Cardiac muscle cell (in vitro differentiated cells and primary cell): ENCODE measurements at regions not wholly inside any gene's neighbourhood (a gene's known extent, or its start where the extent isn't known, plus 50 kb on each side); places are given as distances from the start of the nearest gene placed in this dataset.

Experiments used
- DNase-seq, 2 donors: peaks; one replicate each; pipeline versions ENCODE4 v3.0.0 to v3.0.0-alpha.2; 2010 to 2017; ENCODE audit warnings: low read depth in 1 of 2, low spot score in 1 of 2
- H3K27ac ChIP-seq: fragments of 200-600 bp; sonication (generic); 2 replicates; pipeline ENCODE4 v1.5.1; 2016
- H3K27me3 ChIP-seq: fragments of 200-600 bp; sonication (generic); 2 replicates; pipeline ENCODE4 v1.6.0; 2016; ENCODE audit warnings: control low read depth
- H3K36me3 ChIP-seq: fragments of 200-600 bp; sonication (generic); 2 replicates; pipeline ENCODE4 v1.5.1; 2016; ENCODE audit warnings: control low read depth
- H3K4me1 ChIP-seq: fragments of 200-600 bp; sonication (generic); 2 replicates; pipeline ENCODE4 v1.8.1; 2017; ENCODE audit warnings: low read depth, mild to moderate bottlenecking, mixed run types
- H3K4me3 ChIP-seq: fragments of 200-600 bp; sonication (generic); 2 replicates; pipeline ENCODE4 v1.5.1; 2016; ENCODE audit warnings: mild to moderate bottlenecking
- H3K9me3 ChIP-seq: fragments of 200-600 bp; sonication (generic); 2 replicates; pipeline ENCODE4 v1.5.1; 2017; ENCODE audit warnings: low read depth, mild to moderate bottlenecking, control low read depth
- CTCF ChIP-seq: IDR thresholded peaks from 2 replicates; pipeline ENCODE4 v1.5.1; 2012; ENCODE audit warnings: low read depth, mild to moderate bottlenecking, low read length

GRCh38 chr4:178414042-178414441, 971.8 kb upstream of the AGA start:
- H3K9me3 ChIP-seq = no peaks in the 10 kb centered on the region
- no peaks in the 10 kb centered on the region for H3K4me1 ChIP-seq
- H3K36me3 ChIP-seq = no peaks in the 10 kb centered on the region
- no peaks in the 10 kb centered on the region for H3K27me3 ChIP-seq
- no peak for DNase-seq
- TF ChIP-seq CTCF = no peak
- H3K4me3 ChIP-seq = no peak overlapping the region
- H3K27ac ChIP-seq = no peak overlapping the region

- no peak overlapping the region for H3K4me3 ChIP-seq
- DNase-seq = no peak
- no peaks in the 10 kb centered on the region for H3K36me3 ChIP-seq
- H3K4me1 ChIP-seq = no peaks in the 10 kb centered on the region
- TF ChIP-seq CTCF = no peak
- H3K27me3 ChIP-seq = no peaks in the 10 kb centered on the region
- no peak overlapping the region for H3K27ac ChIP-seq
- H3K9me3 ChIP-seq = no peaks in the 10 kb centered on the region
These were observed 972.7 kb upstream of the AGA start for GRCh38 chr4:178414881-178415446.

- DNase-seq = no peak
- no peaks in the 10 kb centered on the region for H3K4me1 ChIP-seq
- H3K27ac ChIP-seq = no peak overlapping the region
- H3K9me3 ChIP-seq = no peaks in the 10 kb centered on the region
- TF ChIP-seq CTCF = no peak
- H3K36me3 ChIP-seq = no peaks in the 10 kb centered on the region
- H3K4me3 ChIP-seq = no peak overlapping the region
- H3K27me3 ChIP-seq = no peaks in the 10 kb centered on the region
These were observed 973.7 kb upstream of the AGA start for GRCh38 chr4:178415925-178416324.

- Histone ChIP-seq H3K27me3 (no peaks in the 10 kb centered on the region), H3K4me3 (no peak overlapping the region), H3K9me3 (no peaks in the 10 kb centered on the region), H3K36me3 (no peaks in the 10 kb centered on the region), H3K4me1 (peaks cover 17% of the 10 kb centered on the region), H3K27ac (peak overlapping the region; percentile 17)
- peak in 1 of 2 donors; percentile 62 for DNase-seq
- TF ChIP-seq CTCF = no peak
These were observed 981.1 kb upstream of the AGA start for GRCh38 chr4:178423366-178423765.

GRCh38 chr4:178426871-178427270, 984.6 kb upstream of the AGA start:
- no peaks in the 10 kb centered on the region for H3K36me3 ChIP-seq
- no peaks in the 10 kb centered on the region for H3K9me3 ChIP-seq
- DNase-seq = no peak
- H3K4me1 ChIP-seq = peaks cover 17% of the 10 kb centered on the region
- TF ChIP-seq CTCF = no peak
- no peak overlapping the region for H3K27ac ChIP-seq
- no peak overlapping the region for H3K4me3 ChIP-seq
- H3K27me3 ChIP-seq = no peaks in the 10 kb centered on the region

- H3K27me3 ChIP-seq = no peaks in the 10 kb centered on the region
- TF ChIP-seq CTCF = no peak
- H3K36me3 ChIP-seq = no peaks in the 10 kb centered on the region
- no peaks in the 10 kb centered on the region for H3K9me3 ChIP-seq
- DNase-seq = no peak
- H3K4me1 ChIP-seq = peaks cover 13% of the 10 kb centered on the region
- no peak overlapping the region for H3K27ac ChIP-seq
- H3K4me3 ChIP-seq = no peak overlapping the region
These were observed 985.4 kb upstream of the AGA start for GRCh38 chr4:178427663-178428062.
